Prostate gland (tissue), 2 donors: ENCODE measurements at regions not wholly inside any gene's neighbourhood (a gene's known extent, or its start where the extent isn't known, plus 50 kb on each side); places are given as distances from the start of the nearest gene placed in this dataset.

ENCODE experiments used
- DNase-seq: peaks from one replicate; pipeline ENCODE4 v3.0.0-alpha.2; 2019; ENCODE audit warnings: low spot score
- H3K27ac ChIP-seq, 2 donors: fragments of 200-600 bp; sonication (generic); 2 replicates each; pipeline ENCODE4 v1.5.1; 2017 to 2019
- H3K27me3 ChIP-seq: fragments of 200-600 bp; sonication (generic); replicated peaks from 2 replicates; pipeline ENCODE4 v1.5.1; 2019; ENCODE audit not compliant: insufficient read depth
- H3K36me3 ChIP-seq, 2 donors: fragments of 200-600 bp; sonication (generic); 1 replicate in 1 of 2; 2 replicates in 1 of 2; pipeline versions ENCODE4 v1.5.1 to v1.8.1; 2017 to 2019
- H3K4me1 ChIP-seq: fragments of 200-600 bp; sonication (generic); replicated peaks from 2 replicates; pipeline ENCODE4 v1.5.1; 2019
- H3K4me3 ChIP-seq, 2 donors: fragments of 200-600 bp; sonication (generic); 2 replicates each; pipeline ENCODE4 v1.5.1; 2017 to 2019
- H3K9me3 ChIP-seq: fragments of 200-600 bp; sonication (generic); 2 replicates; pipeline ENCODE4 v1.5.1; 2017
- CTCF ChIP-seq, 4 experiments: fragments of 200-600 bp in 2 of 4; fragments of 450-650 bp in 2 of 4; sonication (generic) in 2 of 4; IDR thresholded peaks; 1 replicate in 3 of 4; 2 replicates in 1 of 4; pipeline ENCODE4 v1.5.1; 2016 to 2019; ENCODE audit warnings: antibody characterized with exemption in 4 of 4, mild to moderate bottlenecking in 2 of 4, moderate library complexity in 2 of 4
- POLR2A ChIP-seq: fragments of 450-650 bp; IDR thresholded peaks from one replicate; pipeline ENCODE4 v1.6.1; 2016; ENCODE audit warnings: antibody characterized with exemption, mild to moderate bottlenecking
- POLR2AphosphoS5 ChIP-seq: sonication (generic); formaldehyde crosslinking; IDR thresholded peaks from one replicate; pipeline ENCODE4 v1.6.1; 2017; ENCODE audit warnings: antibody characterized with exemption
- WGBS: methylation state at CpG from one replicate; pipeline ENCODE4 v1.1.5; 2018; 5-methylcytosine and 5-hydroxymethylcytosine counted together
- intact Hi-C: fragments of 100-400 bp; cut with DNase I; formaldehyde crosslinking; loops from one replicate; pipeline ENCODE4 v1.14.2; 2022

- no peaks in the 10 kb centered on the region for H3K27me3 ChIP-seq
- H3K9me3 ChIP-seq: no peaks in the 10 kb centered on the region
- H3K4me3 ChIP-seq: no peak overlapping the region
- H3K4me1 ChIP-seq: peaks cover 4% of the 10 kb centered on the region
- intact Hi-C loops: no loop called here
- TF ChIP-seq POLR2AphosphoS5 (no peak), POLR2A (no peak), CTCF (IDR thresholded peaks at IDR 0.05) (no peak)
- H3K36me3 ChIP-seq: no peaks in the 10 kb centered on the region
- DNase-seq: no peak
- WGBS: 96% methylated on average over 3 of the region's 3 CpGs
- peak overlapping the region; percentile 79 to 87 for H3K27ac ChIP-seq
Measured at GRCh38 chr5:68647743-68648142, 432.2 kb downstream of the PIK3R1 start.

- WGBS: 32% methylated on average over 8 of the region's 8 CpGs
- no peaks in the 10 kb centered on the region for H3K27me3 ChIP-seq
- H3K4me3 ChIP-seq: no peak overlapping the region
- peak overlapping the region; percentile 79 to 87 for H3K27ac ChIP-seq
- H3K4me1 ChIP-seq: peaks cover 4% of the 10 kb centered on the region
- H3K9me3 ChIP-seq: no peaks in the 10 kb centered on the region
- intact Hi-C loops: no loop called here
- DNase-seq: peak; percentile 84
- no peaks in the 10 kb centered on the region for H3K36me3 ChIP-seq
- TF ChIP-seq POLR2AphosphoS5: peak; percentile 83
- TF ChIP-seq CTCF (IDR thresholded peaks at IDR 0.05): no peak
Measured at GRCh38 chr5:68648944-68649857, 433.6 kb downstream of the PIK3R1 start.

GRCh38 chr5:68652534-68652965 is 437.0 kb downstream of the PIK3R1 start:
- Histone ChIP-seq H3K9me3 (no peaks in the 10 kb centered on the region), H3K36me3 (no peaks in the 10 kb centered on the region), H3K27me3 (no peaks in the 10 kb centered on the region), H3K4me1 (peaks cover 4% of the 10 kb centered on the region), H3K4me3 (no peak overlapping the region), H3K27ac (peak overlapping the region; percentile 61 to 87)
- DNase-seq: peak; percentile 71
- TF ChIP-seq POLR2AphosphoS5: peak; percentile 90
- TF ChIP-seq POLR2A: no peak
- 33% methylated on average over 3 of the region's 3 CpGs for WGBS
- intact Hi-C loops: no loop called here

GRCh38 chr5:68653471-68653870 is 437.9 kb downstream of the PIK3R1 start:
- Histone ChIP-seq H3K36me3 (no peaks in the 10 kb centered on the region), H3K4me1 (peaks cover 4% of the 10 kb centered on the region), H3K27ac (peak overlapping the region; percentile 24 to 61), H3K4me3 (no peak overlapping the region), H3K27me3 (no peaks in the 10 kb centered on the region), H3K9me3 (no peaks in the 10 kb centered on the region)
- intact Hi-C loops: no loop called here
- DNase-seq: no peak
- TF ChIP-seq CTCF (IDR thresholded peaks at IDR 0.05) (no peak), POLR2A (no peak)

GRCh38 chr5:68657055-68657961 is 436.5 kb upstream of the SLC30A5 start:
- no peak for DNase-seq
- H3K27ac ChIP-seq: no peak overlapping the region
- intact Hi-C loops: no loop called here
- H3K9me3 ChIP-seq: no peaks in the 10 kb centered on the region
- H3K36me3 ChIP-seq: no peaks in the 10 kb centered on the region
- WGBS: 44% methylated on average over 5 of the region's 5 CpGs
- H3K27me3 ChIP-seq: no peaks in the 10 kb centered on the region
- TF ChIP-seq CTCF (IDR thresholded peaks at IDR 0.05) (no peak), POLR2AphosphoS5 (no peak), POLR2A (no peak)
- H3K4me3 ChIP-seq: no peak overlapping the region
- H3K4me1 ChIP-seq: no peaks in the 10 kb centered on the region
